HepG2 (cell line): ENCODE measurements at regions not wholly inside any gene's neighbourhood (a gene's known extent, or its start where the extent isn't known, plus 50 kb on each side); places are given as distances from the start of the nearest gene placed in this dataset.

Source experiments
- ATAC-seq: fragments of 200-7000 bp; cut with Tn5 transposase; 3 replicates; pipeline ENCODE4 v1.9.1; 2020; ENCODE audit warnings: mild to moderate bottlenecking, moderate library complexity
- BruUV-seq: library from RNA; stranded (reverse); fragments of 400-500 nt; replicated peaks from 2 replicates; lab custom pipeline; 2021; lab: Mats Ljungman, UMichigan
- CTCF ChIA-PET: fragments of 300-600 bp; formaldehyde crosslinking; extraction: SDS; loops from one replicate; lab custom pipeline; 2021; ENCODE audit warnings: low total read pairs, inconsistent platforms, low intra/inter-chr PET ratio; lab: Yijun Ruan, JAX
- POLR2A ChIA-PET: fragments of 350-600 bp; sonication (Branson Sonifier 250); formaldehyde crosslinking; loops from one replicate; lab custom pipeline; 2020; ENCODE audit warnings: antibody characterized with exemption, inconsistent platforms; lab: Yijun Ruan, JAX
- DNase-seq: peaks from one replicate; pipeline ENCODE4 v3.0.0-alpha.2; 2015; ENCODE audit warnings: low spot score
- FAIRE-seq: peaks from 3 replicates; lab custom pipeline; 2011; peaks lifted over from hg19 to GRCh38; lab: Jason Lieb, UNC
- H2AFZ ChIP-seq: one replicate; pipeline ENCODE4 v1.6.1; 2011; ENCODE audit warnings: low read length, inconsistent platforms
- H3K27ac ChIP-seq: fragments of 300-600 bp; 3 replicates; pipeline ENCODE4 v1.8.0; 2011; ENCODE audit warnings: mixed run types, mild to moderate bottlenecking, mixed read lengths, low read length, inconsistent platforms; ENCODE audit not compliant: insufficient read depth; ENCODE audit errors: extremely low read length
- H3K27me3 ChIP-seq, 2 experiments: fragments of 200-600 bp in 1 of 2; 2 replicates in 1 of 2; 3 replicates in 1 of 2; pipeline versions ENCODE4 v1.6.0 to v1.8.0; 2011; ENCODE audit warnings: low read length in 2 of 2, mild to moderate bottlenecking in 2 of 2, moderate library complexity in 2 of 2, inconsistent platforms in 1 of 2; ENCODE audit not compliant: insufficient read depth in 2 of 2, control insufficient read depth in 1 of 2
- H3K36me3 ChIP-seq, 2 experiments: fragments of 200-600 bp in 1 of 2; replicated peaks in 1 of 2; 2 replicates in 1 of 2; 3 replicates in 1 of 2; pipeline versions ENCODE4 v1.5.1 to v1.8.0; 2011; ENCODE audit warnings: low read length in 2 of 2, inconsistent platforms in 1 of 2; ENCODE audit not compliant: insufficient read depth in 2 of 2, control insufficient read depth in 1 of 2
- H3K4me1 ChIP-seq: 2 replicates; pipeline ENCODE4 v1.5.1; 2012; ENCODE audit warnings: low read length, inconsistent platforms; ENCODE audit not compliant: insufficient read depth
- H3K4me2 ChIP-seq: 2 replicates; pipeline ENCODE4 v1.6.0; 2011; ENCODE audit warnings: low read depth, low read length, inconsistent platforms
- H3K4me3 ChIP-seq, 3 experiments: fragments of 200-600 bp in 1 of 3; sonication (generic), shearing (Covaris generic) in 1 of 3; replicated peaks in 1 of 3; 2 replicates each; pipeline ENCODE4 v1.5.1; 2011 to 2016; ENCODE audit warnings: low read length in 3 of 3, inconsistent platforms in 2 of 3, low read depth in 2 of 3, mild to moderate bottlenecking in 2 of 3, control low read depth in 1 of 3, mixed read lengths in 1 of 3; ENCODE audit not compliant: insufficient read depth in 1 of 3
- H3K79me2 ChIP-seq: one replicate; pipeline ENCODE4 v1.6.1; 2011; ENCODE audit warnings: low read length, inconsistent platforms; ENCODE audit not compliant: insufficient read depth
- H3K9ac ChIP-seq: 2 replicates; pipeline ENCODE4 v1.6.0; 2011; ENCODE audit warnings: mild to moderate bottlenecking, low read depth, low read length, inconsistent platforms; ENCODE audit not compliant: insufficient read depth
- H3K9me3 ChIP-seq: 2 replicates; pipeline ENCODE4 v1.5.1; 2012; ENCODE audit warnings: mild to moderate bottlenecking, low read length
- H4K20me1 ChIP-seq: 2 replicates; pipeline ENCODE4 v1.6.0; 2011; ENCODE audit warnings: inconsistent platforms, mild to moderate bottlenecking, low read length, moderate library complexity; ENCODE audit not compliant: insufficient read depth
- CBX1 ChIP-seq: IDR thresholded peaks from one replicate; pipeline ENCODE4 v1.6.1; 2016; ENCODE audit warnings: antibody characterized with exemption, low read depth
- SMAD9 ChIP-seq: sonication (generic); formaldehyde crosslinking; IDR thresholded peaks from 2 replicates; pipeline ENCODE4 v1.5.1; 2020; ENCODE audit warnings: mild to moderate bottlenecking, missing genetic modification reagents
- STAT5B ChIP-seq: sonication (generic); formaldehyde crosslinking; IDR thresholded peaks from 2 replicates; pipeline ENCODE4 v1.4.0; 2020; ENCODE audit warnings: missing genetic modification reagents
- ZKSCAN1 ChIP-seq: fragments of 150-350 bp; IDR thresholded peaks from 2 replicates; pipeline ENCODE4 v1.6.1; 2014; ENCODE audit warnings: low read length
- ZNF546 ChIP-seq: sonication (generic); formaldehyde crosslinking; conservative IDR thresholded peaks from 2 replicates; pipeline ENCODE4 v1.8.1; 2023; ENCODE audit warnings: mild to moderate bottlenecking, missing genetic modification reagents
- ZNF567 ChIP-seq: sonication (generic); formaldehyde crosslinking; IDR thresholded peaks from 2 replicates; pipeline ENCODE4 v1.8.1; 2023; ENCODE audit warnings: mild to moderate bottlenecking, missing genetic modification reagents, borderline replicate concordance
- ZNF572 ChIP-seq: sonication (generic); formaldehyde crosslinking; IDR thresholded peaks from 2 replicates; pipeline ENCODE4 v1.5.1; 2020; ENCODE audit warnings: mild to moderate bottlenecking, missing genetic modification reagents
- ZNF7 ChIP-seq: IDR thresholded peaks from 2 replicates; pipeline ENCODE4 v1.6.1; 2016; ENCODE audit warnings: missing biosample characterization, missing genetic modification reagents
- ZNF792 ChIP-seq: IDR thresholded peaks from 2 replicates; pipeline ENCODE4 v1.6.1; 2016
- ZNF878 ChIP-seq: sonication (generic); formaldehyde crosslinking; IDR thresholded peaks from 2 replicates; pipeline ENCODE4 v1.8.1; 2023; ENCODE audit warnings: mild to moderate bottlenecking, missing genetic modification reagents, moderate library complexity
- ZSCAN29 ChIP-seq: sonication (generic); formaldehyde crosslinking; conservative IDR thresholded peaks from 2 replicates; pipeline ENCODE4 v1.4.0; 2020; ENCODE audit warnings: mild to moderate bottlenecking, missing genetic modification reagents
- WGBS: methylation state at CpG from one replicate; pipeline ENCODE4 v1.1.6; 2017; ENCODE audit warnings: low lambda C conversion rate; 5-methylcytosine and 5-hydroxymethylcytosine counted together
- in situ Hi-C: cut with HindIII; loops from 2 replicates; pipeline ENCODE4 v1.10.0; 2017; ENCODE audit warnings: low pct_unique_long_range_greater_than_20kb; ENCODE audit not compliant: extremely low pct_ligation_motif_present
- intact Hi-C: fragments of 100-400 bp; cut with micrococcal nuclease; formaldehyde crosslinking; loops from one replicate; pipeline ENCODE4 v1.10.0; 2022; ENCODE audit not compliant: unreplicated experiment
- TF ChIP-seq, protein P1 (sequence below): sonication (generic); formaldehyde crosslinking; IDR thresholded peaks from 2 replicates; pipeline ENCODE4 v1.4.0; 2020; ENCODE audit warnings: mild to moderate bottlenecking, low read depth, missing genetic modification reagents
- TF ChIP-seq, protein P2 (sequence below): sonication (generic); formaldehyde crosslinking; IDR thresholded peaks from 2 replicates; pipeline ENCODE4 v1.4.0; 2020; ENCODE audit warnings: missing genetic modification reagents

DNA sequence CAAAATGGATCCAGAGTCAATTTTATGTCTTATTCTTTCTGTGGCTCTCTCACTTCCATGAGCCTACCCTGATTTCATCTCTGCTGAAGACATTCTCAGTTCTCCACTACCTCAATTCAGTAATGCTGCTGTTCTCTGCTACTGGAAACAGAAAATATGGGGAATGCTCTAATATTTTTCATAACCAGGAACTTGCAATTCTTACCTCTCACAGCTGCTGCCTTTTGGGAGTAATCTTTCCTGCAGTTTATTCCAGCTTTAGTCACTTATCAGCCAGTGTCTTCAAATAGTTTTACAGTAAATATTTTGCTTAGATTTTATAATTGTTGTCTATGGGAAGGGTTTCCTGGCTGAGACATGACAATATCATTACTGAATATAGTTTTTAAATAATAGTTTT lies 145.1 kb upstream of the UFM1 start:
- no TSS peak for BruUV-seq
- Histone ChIP-seq H3K36me3 (no peaks in the 10 kb centered on the region), H3K4me2 (no peak overlapping the region), H3K9me3 (peaks cover 23% of the 10 kb centered on the region), H4K20me1 (no peaks in the 10 kb centered on the region), H3K4me1 (no peaks in the 10 kb centered on the region), H3K4me3 (no peak overlapping the region), H3K27ac (no peak overlapping the region), H2AFZ (no peak overlapping the region), H3K27me3 (no peaks in the 10 kb centered on the region), H3K79me2 (no peaks in the 10 kb centered on the region)
- ChIA-PET CTCF (no interaction called here), POLR2A (no interaction called here)
- intact Hi-C loops (no loop called here), in situ Hi-C loops (no loop called here)
- DNase-seq: no peak
- TF ChIP-seq ZKSCAN1 (no peak), ZNF7 (CRISPR knock-in tag) (no peak), ZNF792 (CRISPR knock-in tag) (no peak), ZNF878 (CRISPR knock-in tag) (no peak), STAT5B (CRISPR knock-in tag) (no peak), ZNF567 (CRISPR knock-in tag) (no peak), CBX1 (no peak)
- TF ChIP-seq, all 625 proteins: peak for 0
- ATAC-seq: no peak
- FAIRE-seq: no peak
- no peak overlapping the region for H3K9ac ChIP-seq

DNA sequence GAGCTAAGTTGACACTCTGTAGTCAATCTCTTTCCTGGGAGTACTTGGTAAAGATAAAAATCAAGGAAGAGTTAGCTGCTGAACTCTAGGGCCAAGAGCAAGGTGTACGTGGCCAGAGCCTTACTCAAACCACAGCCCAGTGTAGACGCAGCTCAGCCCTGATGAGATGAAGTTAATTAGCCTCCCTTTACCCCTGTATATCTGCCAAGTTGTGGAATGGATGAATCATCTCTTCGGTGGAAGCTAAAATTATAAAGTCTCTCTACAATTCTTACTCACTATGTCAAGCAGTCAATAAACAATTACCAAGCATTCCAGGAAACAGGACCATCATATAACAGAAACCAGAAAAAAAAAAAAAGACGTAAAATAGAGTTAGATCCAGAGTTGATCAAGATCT lies 146.9 kb upstream of the UFM1 start:
- ChIA-PET POLR2A (no interaction called here), CTCF (no interaction called here)
- DNase-seq (no peak), FAIRE-seq (no peak), ATAC-seq (no peak)
- no peaks in the 10 kb centered on the region for H3K36me3 ChIP-seq
- peaks cover 27% of the 10 kb centered on the region for H3K9me3 ChIP-seq
- intact Hi-C loops (no loop called here), in situ Hi-C loops (no loop called here)
- H3K27me3 ChIP-seq: no peaks in the 10 kb centered on the region
- no peaks in the 10 kb centered on the region for H4K20me1 ChIP-seq
- no peak overlapping the region for H3K9ac ChIP-seq
- no peaks in the 10 kb centered on the region for H3K4me1 ChIP-seq
- H3K4me3 ChIP-seq: no peak overlapping the region
- no TSS peak for BruUV-seq
- 18% methylated on average over 4 of the region's 4 CpGs for WGBS
- no peak overlapping the region for H2AFZ ChIP-seq
- H3K79me2 ChIP-seq: no peaks in the 10 kb centered on the region
- H3K27ac ChIP-seq: no peak overlapping the region
- no peak overlapping the region for H3K4me2 ChIP-seq
- TF ChIP-seq ZNF572 (CRISPR knock-in tag): no peak
- no peak for TF ChIP-seq ZNF546
- no peak for TF ChIP-seq SMAD9 (CRISPR knock-in tag)
- no peak for TF ChIP-seq ZSCAN29
- TF ChIP-seq, protein P1, sequence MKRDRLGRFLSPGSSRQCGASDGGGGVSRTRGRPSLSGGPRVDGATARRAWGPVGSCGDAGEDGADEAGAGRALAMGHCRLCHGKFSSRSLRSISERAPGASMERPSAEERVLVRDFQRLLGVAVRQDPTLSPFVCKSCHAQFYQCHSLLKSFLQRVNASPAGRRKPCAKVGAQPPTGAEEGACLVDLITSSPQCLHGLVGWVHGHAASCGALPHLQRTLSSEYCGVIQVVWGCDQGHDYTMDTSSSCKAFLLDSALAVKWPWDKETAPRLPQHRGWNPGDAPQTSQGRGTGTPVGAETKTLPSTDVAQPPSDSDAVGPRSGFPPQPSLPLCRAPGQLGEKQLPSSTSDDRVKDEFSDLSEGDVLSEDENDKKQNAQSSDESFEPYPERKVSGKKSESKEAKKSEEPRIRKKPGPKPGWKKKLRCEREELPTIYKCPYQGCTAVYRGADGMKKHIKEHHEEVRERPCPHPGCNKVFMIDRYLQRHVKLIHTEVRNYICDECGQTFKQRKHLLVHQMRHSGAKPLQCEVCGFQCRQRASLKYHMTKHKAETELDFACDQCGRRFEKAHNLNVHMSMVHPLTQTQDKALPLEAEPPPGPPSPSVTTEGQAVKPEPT (CRISPR knock-in tag): no peak
- TF ChIP-seq, protein P2, sequence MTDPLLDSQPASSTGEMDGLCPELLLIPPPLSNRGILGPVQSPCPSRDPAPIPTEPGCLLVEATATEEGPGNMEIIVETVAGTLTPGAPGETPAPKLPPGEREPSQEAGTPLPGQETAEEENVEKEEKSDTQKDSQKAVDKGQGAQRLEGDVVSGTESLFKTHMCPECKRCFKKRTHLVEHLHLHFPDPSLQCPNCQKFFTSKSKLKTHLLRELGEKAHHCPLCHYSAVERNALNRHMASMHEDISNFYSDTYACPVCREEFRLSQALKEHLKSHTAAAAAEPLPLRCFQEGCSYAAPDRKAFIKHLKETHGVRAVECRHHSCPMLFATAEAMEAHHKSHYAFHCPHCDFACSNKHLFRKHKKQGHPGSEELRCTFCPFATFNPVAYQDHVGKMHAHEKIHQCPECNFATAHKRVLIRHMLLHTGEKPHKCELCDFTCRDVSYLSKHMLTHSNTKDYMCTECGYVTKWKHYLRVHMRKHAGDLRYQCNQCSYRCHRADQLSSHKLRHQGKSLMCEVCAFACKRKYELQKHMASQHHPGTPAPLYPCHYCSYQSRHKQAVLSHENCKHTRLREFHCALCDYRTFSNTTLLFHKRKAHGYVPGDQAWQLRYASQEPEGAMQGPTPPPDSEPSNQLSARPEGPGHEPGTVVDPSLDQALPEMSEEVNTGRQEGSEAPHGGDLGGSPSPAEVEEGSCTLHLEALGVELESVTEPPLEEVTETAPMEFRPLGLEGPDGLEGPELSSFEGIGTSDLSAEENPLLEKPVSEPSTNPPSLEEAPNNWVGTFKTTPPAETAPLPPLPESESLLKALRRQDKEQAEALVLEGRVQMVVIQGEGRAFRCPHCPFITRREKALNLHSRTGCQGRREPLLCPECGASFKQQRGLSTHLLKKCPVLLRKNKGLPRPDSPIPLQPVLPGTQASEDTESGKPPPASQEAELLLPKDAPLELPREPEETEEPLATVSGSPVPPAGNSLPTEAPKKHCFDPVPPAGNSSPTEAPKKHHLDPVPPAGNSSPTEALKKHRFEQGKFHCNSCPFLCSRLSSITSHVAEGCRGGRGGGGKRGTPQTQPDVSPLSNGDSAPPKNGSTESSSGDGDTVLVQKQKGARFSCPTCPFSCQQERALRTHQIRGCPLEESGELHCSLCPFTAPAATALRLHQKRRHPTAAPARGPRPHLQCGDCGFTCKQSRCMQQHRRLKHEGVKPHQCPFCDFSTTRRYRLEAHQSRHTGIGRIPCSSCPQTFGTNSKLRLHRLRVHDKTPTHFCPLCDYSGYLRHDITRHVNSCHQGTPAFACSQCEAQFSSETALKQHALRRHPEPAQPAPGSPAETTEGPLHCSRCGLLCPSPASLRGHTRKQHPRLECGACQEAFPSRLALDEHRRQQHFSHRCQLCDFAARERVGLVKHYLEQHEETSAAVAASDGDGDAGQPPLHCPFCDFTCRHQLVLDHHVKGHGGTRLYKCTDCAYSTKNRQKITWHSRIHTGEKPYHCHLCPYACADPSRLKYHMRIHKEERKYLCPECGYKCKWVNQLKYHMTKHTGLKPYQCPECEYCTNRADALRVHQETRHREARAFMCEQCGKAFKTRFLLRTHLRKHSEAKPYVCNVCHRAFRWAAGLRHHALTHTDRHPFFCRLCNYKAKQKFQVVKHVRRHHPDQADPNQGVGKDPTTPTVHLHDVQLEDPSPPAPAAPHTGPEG (CRISPR knock-in tag): no peak
